PFSK-1 (cell line): ENCODE measurements at regions not wholly inside any gene's neighbourhood (a gene's known extent, or its start where the extent isn't known, plus 50 kb on each side); places are given as distances from the start of the nearest gene placed in this dataset.

Experiments
- POLR2AphosphoS5 ChIP-seq: IDR thresholded peaks from 2 replicates; pipeline ENCODE4 v1.6.1; 2012; ENCODE audit warnings: low read depth, mild to moderate bottlenecking, control low read depth, low read length, moderate library complexity
- TAF1 ChIP-seq: IDR thresholded peaks from 2 replicates; pipeline ENCODE4 v1.6.1; 2012; ENCODE audit warnings: low read length, control low read depth, borderline replicate concordance; ENCODE audit not compliant: insufficient read depth

- no peak for TF ChIP-seq TAF1
- TF ChIP-seq POLR2AphosphoS5: no peak
Measured at GRCh38 chr2:192413812-192414681, 219.3 kb upstream of the TMEFF2 start.
